NCI-H1417 treated with DMSO at 0.1 percent for 48 hours (cell line): ENCODE measurements at regions not wholly inside any gene's neighbourhood (a gene's known extent, or its start where the extent isn't known, plus 50 kb on each side); places are given as distances from the start of the nearest gene placed in this dataset.

Source experiments
- DNase-seq: peaks from one replicate; lab custom pipeline; 2025; lab: John Stamatoyannopoulos, UW

DNA sequence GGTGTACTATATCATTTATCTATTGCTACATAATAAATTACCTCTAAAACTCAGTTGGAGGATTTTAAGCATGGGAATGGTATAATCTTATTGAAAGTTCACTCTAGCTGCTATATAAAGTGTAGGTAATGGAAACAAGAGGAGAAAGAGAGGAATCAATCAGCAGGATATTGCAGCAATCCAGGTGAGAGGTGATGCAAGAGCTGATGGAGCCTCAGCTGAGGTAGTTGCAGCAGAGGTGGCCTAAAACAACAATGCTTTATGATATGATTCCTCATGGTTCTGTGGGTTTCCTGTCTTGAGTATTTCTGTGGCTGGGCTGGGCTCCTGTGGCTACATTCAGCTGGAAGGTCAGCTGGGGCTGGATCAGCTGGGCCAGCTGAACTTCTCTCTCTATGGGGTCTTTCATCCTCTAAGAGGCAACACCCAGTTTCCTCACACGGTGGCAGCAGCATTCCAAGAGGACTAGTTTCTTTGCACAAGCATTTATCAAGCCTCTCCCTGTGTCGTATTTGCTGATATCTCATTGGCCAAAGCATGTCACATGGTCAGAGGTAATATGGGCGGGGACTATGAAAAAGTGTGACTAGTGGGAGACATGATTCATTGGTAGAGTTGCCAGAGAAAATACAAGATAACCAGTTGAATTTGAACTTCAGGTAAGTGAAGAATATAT is 135.4 kb upstream of the LARGE1 start:
- DNase-seq: no peak

DNA sequence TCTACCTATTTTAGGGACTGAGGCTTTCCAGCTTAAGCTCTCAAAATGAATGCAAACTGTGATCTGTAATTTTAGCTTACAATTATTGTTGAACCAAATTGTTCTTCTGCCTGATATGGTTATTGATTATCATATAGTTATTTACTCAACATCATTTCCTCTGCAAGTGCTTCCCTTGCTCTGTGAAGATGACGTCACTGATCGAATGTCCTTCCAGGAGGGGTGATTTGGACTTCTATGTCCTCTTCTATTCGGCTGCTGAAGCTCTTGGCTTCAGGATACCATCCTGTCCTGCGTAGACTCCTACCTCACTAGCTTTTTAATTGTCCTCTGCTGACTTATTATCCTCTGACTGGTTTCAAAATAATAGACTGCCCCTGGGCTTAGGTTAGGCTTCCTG is 137.4 kb upstream of the LARGE1 start:
- no peak for DNase-seq

DNA sequence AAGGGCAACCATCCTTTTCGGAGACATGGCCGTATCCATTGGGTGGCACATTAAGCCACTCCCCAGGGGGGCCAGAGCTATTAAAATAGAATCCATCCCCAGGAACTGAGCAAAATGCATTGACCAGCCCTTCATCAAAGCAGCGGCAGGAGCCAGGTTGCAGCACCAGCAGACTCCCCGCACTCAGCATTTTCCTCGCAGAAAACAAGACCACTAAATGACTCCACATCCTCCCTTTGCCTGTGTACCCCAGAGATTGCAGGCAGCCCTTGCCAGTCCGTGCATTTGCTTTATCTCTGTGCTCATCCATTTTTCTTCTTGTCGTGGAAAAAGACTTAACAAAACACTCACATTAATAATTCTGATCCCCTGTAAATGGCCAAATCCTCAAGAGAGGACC is 144.4 kb upstream of the LARGE1 start:
- no peak for DNase-seq

DNA sequence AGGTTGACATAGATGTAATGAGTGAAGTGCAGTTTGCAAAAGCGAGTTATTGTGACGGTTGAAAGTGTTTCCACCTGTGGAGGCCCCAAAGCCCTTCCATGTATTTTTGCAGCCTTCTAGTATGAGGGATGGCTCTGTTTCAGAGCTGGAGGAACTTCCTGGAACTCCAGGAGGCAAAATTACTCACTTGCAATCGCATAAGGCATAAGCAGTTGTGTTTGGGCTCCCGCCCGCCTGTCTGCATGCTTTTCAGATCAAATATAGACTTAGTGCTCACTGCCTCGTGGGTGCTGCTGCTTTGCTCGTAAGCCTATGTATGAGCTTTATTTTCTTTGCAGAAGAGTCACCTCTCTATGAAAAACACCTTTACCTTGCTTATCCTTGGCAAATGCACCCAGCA is 146.8 kb upstream of the LARGE1 start:
- DNase-seq: no peak

DNA sequence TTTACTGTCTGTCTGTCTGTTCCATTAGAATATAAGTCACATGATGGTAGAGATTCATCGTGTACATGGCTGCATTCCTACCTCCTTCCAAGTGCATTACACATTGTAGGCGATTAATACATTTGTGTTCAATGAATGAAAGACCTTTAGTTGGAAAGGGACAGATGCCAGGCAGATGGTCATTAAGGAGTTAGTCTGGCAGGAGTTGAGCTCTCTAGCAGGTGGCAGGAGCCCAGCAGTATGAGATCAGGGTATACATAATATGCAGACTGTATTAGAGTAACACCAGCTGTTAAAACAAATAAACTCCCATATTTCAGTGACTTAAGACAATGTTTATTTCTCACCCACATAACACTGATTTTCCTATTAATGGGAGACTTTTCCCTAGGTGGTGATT is 147.7 kb upstream of the LARGE1 start:
- DNase-seq: no peak

DNA sequence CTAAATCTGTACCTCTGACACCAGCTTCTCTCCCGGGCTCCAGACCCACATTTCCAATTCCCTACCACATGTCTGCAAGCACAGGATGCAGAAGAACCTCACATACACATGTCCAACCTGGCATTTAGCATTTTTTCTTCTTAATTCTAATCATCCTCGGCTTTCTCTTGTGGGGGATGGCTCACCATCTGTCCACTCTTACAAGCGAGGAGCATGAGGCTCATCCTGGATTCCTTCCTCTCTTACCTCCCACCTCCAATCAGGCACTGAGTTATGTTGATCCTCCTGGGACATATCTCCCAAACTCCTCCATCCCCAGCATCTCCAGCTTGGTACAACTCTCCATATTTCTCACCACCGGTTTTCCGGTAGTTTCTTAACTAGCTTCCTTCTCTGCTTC is 149.8 kb upstream of the LARGE1 start:
- no peak for DNase-seq

DNA sequence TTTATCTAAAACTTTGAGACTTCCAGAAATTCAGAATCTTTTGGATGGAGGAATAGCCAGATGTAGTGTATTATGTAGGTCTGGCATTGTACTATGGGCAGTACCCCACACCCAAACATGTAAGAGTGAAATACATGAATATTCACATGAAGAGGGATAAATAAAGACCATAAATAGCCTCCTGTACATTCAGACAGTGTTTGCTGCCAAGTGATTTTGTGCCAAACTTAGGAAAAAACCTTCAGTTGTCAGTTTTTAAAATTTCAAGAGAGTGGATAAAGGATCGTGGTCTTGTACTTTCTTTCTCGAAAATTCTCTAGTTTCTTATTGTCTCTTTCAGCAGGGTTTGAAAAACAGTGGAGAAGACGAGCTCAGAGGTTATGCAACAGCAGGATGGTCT is 150.3 kb upstream of the LARGE1 start:
- DNase-seq: no peak

DNA sequence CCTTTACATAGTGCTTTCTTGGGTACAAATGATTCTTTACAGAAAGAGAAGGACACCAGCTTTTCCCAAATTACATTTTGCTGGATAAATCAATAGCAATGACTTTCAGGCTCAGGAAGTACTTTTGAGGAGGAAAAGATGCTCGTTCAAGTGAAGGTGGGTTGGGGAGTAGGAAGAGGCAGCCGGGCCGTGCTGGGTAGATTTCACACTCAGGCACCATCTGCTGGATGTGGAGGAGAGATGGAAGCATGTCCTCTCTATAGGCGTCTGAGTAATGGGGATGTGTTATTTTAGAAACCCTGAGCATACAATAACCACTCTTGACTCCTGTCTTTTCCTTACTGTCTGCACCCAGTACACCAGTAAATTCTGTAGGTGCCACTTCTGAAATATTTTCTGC is 152.3 kb upstream of the LARGE1 start:
- DNase-seq: no peak

DNA sequence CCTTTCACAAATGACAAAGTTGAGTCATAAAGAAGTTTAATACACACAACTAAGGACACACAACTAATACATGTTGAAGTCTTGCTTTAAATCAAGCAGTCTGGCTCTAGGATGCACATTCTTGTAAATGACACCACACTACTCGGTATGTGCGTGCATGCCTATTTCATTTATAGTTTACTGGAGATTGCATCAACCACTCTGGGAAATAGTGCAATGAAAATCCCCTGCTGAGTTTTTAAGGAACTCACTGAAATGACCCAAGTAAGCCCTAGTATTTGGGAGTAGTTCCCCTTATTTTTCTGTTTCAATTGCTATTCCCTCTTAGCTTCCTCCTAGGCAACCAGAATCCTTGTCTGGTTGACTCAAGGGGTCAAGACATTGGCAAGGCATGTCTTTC is 160.2 kb upstream of the LARGE1 start:
- DNase-seq: no peak

DNA sequence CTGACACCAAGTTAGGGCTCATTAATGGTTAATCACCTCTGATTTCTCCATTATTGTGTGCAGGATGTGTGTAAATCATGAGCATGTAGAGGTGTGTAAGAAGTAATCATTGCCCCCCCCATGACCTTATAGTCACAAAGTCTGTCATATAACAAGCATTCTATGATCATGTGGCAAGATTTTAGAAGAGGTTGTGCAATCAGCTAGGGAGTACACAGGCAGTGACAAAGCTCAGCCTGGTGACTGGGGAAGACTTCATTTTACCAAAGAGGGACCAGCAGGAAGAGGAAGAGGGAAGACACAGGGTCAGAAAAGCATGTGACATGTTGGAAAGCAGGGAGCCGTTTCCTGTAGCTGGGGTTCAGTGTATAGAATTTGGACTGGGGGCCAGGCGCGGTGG is 176.5 kb upstream of the LARGE1 start:
- no peak for DNase-seq

DNA sequence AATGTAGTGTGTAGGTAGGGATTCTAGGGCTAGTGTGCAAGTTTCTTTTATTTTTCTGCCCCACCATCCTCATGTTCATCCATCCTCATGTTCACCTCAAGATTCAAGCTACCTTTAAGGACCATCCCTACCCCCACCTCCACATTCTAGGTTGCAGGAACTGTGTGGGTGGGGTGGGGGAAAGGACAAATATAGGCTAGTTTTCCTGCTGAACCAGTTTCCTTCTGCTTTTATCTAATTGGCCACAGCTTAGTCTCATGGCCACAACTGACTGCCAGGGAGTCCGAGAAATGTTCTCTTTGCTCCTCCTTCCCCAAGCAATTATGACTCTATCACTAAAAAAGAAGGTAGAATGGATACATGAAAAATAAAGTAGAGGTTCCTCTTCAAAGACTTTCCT is 179.0 kb upstream of the LARGE1 start:
- no peak for DNase-seq

DNA sequence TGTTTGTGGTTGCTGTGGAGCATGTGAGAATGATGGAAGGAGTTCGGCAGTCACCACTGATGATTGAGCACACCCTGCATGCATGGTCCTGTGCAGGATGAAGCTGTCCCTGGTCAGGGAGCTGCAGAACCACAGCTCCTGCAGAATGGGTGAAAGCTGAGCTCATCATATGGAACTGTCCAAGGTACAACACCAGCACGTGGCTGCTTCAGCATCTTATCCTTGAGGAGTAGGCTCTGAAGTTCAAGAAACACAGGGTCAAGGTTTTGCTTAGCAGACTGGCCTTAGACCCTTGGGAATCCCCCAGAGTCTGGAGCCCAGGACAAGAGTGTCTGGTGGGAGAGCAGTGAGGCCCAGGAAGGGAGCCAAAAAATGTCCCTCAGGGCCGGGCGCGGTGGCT is 182.4 kb upstream of the LARGE1 start:
- DNase-seq: no peak

DNA sequence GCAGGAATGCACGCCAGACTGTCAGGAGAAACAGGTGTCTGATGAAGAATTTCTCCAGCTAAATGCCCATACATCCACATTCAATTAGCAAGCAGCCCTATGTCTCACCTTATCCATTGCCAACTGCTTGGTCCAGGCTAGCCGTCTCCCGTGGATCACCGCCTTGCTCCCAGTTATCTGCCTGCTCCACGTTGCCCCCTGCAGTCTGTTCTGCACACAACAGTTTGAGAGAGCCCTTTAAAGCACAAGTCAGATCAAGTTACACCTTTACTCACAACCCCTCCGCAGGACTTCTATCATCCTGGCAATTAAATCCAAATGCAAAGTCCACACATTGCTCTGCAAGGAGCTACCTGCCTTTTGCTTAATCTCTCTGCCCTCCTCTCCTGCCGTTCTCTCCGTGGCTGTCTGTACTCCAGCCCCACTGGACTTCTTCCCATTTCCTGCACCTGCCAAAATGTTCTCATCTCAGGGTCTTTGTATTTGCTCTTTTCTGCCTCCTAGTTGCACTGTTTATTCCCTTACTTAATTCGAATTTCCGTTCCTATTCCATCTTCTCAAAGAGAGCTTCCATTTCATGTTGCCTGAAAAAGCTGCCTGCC is 185.3 kb upstream of the LARGE1 start:
- no peak for DNase-seq

DNA sequence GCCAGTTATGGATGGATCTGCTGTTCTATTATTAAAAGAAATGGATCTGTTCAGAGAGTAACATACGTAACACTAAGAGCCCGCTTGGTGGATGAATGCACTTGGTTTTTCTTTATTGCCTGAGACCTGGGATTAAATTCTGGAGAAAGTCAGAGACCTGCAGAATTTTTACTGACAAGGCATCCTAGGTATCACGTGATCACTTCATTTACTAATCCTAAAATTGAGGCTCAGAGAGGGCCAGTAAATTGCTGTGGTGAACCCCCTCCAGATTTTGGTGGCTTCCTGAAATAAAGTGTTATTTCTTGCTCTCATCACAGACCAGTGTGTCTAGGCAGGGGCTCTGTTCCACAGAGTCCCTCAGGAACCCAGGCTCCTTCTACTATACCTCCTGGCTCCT is 187.9 kb upstream of the LARGE1 start:
- DNase-seq: no peak

DNA sequence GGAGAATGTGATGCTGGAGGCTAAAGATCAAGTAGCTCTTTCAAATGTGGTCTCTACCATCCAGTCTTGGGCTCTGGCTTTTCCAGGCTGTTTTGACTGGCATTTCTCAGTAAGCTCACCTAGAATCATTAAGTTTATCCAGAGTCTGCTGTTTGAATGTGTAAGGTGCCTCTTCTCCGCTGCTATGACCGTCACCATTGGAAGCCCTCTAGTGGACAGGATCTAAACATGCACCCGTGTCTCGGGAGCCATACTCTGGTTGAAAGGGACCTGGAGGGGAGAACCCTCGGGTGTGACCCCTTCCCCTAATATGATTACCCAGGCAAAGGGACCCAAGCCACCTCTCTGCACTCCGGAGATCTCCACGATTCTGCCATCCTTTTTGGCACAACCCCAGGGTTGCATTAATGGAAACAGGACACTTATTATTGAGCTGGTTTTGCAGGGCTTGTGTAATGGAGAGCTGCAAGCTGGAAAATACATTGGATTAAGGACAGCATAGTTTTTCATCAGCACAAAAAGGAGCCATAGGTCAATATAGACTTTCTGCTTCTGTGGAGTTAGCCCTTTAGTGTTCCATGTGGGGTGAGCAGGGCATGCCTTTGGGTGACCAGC is 191.0 kb upstream of the LARGE1 start:
- no peak for DNase-seq

DNA sequence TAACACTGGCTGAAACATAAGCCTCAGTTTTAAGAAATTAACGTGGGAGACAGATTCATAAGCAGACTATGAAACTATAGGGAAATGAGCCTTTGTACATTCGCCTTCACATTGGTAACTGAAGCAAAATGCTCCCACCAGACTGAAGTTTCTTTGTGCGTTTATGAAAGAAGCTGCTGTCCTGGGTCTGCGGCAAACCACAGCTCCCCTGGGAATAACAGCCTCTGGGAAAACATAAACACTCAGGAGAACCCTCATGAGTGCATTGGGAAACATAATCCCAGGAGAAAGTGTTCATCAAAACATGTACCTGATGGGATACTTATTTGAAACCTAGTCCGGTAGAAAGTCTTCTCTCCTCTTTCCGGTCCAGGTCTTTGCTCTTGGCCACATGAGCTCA is 193.1 kb upstream of the LARGE1 start:
- DNase-seq: no peak

DNA sequence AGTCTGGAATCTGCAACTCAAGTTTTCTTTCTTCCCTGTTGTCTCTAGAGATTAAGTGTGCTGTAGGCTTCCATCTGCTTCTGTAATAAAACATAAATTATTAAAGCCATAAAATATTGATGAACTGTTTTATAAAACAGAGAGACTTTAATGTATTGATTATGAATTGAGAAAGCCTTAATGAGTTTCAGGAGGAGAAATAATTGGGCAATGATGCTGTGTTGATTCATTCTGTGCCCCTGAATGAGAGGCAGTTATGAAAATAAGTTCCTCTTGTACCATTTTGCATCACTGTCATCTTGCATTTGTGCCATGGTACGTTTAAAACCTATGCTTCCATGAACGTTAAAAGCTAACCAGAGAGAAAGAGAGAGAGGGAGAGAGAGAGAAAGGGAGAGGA is 194.1 kb upstream of the LARGE1 start:
- DNase-seq: no peak

DNA sequence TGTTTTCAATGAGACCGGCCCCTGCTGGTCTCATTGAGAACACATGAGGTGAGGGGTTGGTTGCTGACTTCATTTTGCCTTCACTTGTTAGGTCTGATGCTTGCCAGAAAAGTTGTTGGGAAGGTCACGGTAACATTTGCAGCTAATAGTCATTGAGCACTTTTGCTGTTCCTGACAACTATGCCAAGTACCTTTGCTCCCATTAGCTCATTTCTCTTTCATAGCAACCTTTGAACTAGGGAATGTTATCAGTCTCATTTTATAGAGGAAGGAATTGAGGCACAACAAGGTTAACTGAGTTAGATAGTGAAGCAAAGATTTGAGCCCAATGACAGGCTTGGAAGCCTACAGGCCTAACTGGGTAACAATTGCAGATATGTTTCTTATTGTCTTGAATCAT is 195.4 kb upstream of the LARGE1 start:
- DNase-seq: no peak

DNA sequence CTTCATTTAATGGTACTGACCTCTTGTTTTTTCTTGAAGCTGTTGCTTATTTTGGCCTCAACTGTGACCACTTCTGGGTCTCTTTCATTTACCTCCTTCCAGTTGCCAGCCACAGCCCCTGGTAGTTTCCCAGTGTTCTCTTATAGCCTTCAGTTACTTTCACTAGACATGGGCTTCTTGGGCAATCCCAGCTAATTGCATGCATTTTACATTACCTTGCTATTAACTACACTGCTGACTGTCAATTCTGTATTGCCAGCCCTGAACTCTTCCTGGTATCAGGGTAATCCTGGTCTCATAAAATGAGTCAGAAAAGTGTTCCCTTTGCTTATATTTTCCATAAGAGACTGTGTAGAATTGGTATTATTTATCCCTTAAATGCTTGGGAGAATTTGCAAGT is 195.8 kb upstream of the LARGE1 start:
- no peak for DNase-seq

DNA sequence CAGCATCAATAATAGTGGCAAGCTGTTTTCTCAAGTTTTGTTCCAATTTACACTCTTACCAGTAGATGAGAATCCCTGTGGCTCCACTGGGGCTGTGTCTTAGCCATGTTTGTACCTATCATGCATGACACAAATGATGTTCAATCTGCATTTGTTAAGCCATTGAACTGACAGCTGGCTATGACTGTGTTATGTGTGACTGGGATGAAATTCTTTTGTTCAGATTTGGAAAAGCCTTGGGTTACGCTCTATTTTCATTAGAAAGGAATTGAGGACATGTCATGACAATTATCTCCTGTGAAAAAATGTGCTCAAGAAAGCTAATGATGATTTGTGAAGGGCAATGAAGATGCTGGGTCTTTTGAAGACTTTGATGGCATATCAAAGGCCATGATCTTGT is 201.8 kb upstream of the LARGE1 start:
- no peak for DNase-seq

DNA sequence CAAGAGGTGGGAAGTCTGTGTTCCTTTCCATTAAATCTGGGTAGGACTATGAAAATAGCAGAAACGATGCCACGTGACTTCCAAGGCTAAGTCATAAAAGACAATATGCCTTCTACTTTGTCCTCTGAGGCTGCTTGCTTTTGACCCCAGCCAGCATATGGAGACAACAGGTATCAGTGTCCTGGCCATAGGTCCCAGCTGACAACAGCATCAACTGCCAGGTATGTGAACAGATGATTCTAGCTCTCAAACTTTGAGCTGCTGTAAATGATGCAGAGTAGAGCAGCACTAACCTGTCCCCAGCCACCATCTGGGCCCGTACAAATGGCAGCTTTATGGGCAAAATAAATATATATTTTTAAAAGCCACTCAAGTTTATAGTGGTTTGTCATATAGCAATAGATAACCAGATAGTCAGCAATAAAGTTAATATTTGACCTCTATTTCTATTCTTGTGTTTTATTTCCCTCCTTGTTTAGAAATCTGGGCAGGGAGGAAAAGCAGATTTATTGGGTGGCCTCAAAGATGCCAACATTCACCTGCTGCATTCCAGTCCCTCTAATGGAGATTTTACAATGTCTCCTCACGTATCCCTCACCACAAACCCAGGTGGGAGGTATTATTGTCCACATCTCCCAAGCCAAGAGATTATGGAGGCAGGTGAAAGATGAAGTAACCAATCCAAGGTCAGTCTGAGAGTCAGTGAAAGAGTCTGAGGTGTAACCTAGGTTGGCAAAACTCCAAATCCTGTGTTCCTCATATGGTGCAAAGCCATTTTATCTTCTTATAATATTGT is 209.6 kb upstream of the LARGE1 start:
- DNase-seq: no peak

DNA sequence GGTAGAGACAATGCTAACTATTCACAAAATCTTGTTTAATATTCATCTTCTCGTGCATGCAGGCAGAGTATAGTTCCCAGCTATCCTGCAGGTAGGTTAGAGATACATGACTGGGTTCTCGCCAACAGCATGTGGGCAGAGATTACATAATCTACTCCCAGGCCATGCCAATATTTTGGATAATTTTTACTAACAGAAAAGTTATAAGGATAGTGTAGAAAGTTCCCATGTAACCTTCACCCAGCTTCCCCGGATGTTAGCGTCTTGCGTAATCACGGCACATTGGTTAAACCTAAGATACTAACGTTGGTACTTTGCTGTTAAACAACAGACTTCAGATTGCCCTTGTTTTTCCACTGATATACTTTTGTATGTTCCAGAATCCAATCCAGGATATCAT is 215.5 kb upstream of the LARGE1 start:
- DNase-seq: no peak

DNA sequence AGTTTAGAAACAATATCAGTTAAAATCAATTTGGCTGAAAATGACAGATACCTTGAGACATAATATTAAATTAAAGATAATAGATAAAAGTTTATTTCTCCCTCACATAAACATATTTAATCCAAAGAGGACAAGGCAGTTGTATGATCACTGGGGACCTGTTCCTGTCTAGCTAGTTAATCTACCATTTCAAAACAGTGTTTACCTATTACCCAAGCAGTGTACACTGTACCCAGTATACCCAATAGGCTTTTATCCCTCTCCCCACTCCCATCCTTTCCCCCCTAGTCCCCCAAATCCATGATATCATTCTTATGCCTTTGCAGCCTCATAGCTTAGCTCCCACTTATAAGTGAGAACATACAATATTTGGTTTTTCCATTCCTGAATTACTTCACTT is 229.7 kb upstream of the LARGE1 start:
- DNase-seq: no peak
